HCT116 (cell line): ENCODE measurements at regions not wholly inside any gene's neighbourhood (a gene's known extent, or its start where the extent isn't known, plus 50 kb on each side); places are given as distances from the start of the nearest gene placed in this dataset.

Source experiments
- ATAC-seq: fragments of 200-7000 bp; cut with Tn5 transposase; 2 replicates; pipeline ENCODE4 v1.9.1; 2020; ENCODE audit warnings: mild to moderate bottlenecking, moderate library complexity
- BruUV-seq: library from RNA; stranded (reverse); fragments of 400-500 nt; replicated peaks from 2 replicates; lab custom pipeline; 2021; lab: Mats Ljungman, UMichigan
- CTCF ChIA-PET: fragments of 300-600 bp; sonication (Branson Sonifier 250); formaldehyde crosslinking; loops from one replicate; lab custom pipeline; 2021; ENCODE audit warnings: antibody characterized with exemption; lab: Charles Lee
- POLR2A ChIA-PET: fragments of 300-600, 350-600 bp; sonication (Branson Sonifier 250); formaldehyde crosslinking; loops from one replicate; lab custom pipeline; 2021; ENCODE audit warnings: antibody characterized with exemption; lab: Charles Lee
- RAD21 ChIA-PET, 2 experiments: fragments of 300-600 bp; sonication (Branson Sonifier 250); formaldehyde crosslinking; loops; one replicate each; lab custom pipeline; 2023; ENCODE audit warnings: low total read pairs in 2 of 2; ENCODE audit not compliant: uncharacterized antibody in 2 of 2, unreplicated experiment in 2 of 2, low non-redundant PET in 1 of 2; lab: Charles Lee
- DNase-seq: peaks from one replicate; pipeline ENCODE4 v3.0.0-alpha.2; 2010; ENCODE audit warnings: low read depth, low spot score
- H2AFZ ChIP-seq: fragments of 200-600 bp; shearing (Covaris generic), sonication (generic); 2 replicates; pipeline ENCODE4 v1.6.1; 2017; ENCODE audit warnings: low read depth, mixed run types, mixed read lengths, antibody characterized with exemption, low read length; ENCODE audit not compliant: poor library complexity, severe bottlenecking
- H3K27ac ChIP-seq: 2 replicates; pipeline ENCODE4 v1.5.1; 2012; ENCODE audit warnings: low read depth, low read length
- H3K27me3 ChIP-seq: fragments of 200-600 bp; sonication (generic); 2 replicates; pipeline ENCODE4 v1.6.1; 2016; ENCODE audit warnings: mixed run types, low read length, mixed read lengths; ENCODE audit not compliant: insufficient read depth
- H3K36me3 ChIP-seq, 2 experiments: fragments of 200-500 bp in 1 of 2; fragments of 200-600 bp in 1 of 2; sonication (Bioruptor generic) in 1 of 2; sonication (generic) in 1 of 2; 2 replicates each; pipeline versions ENCODE4 v1.5.1 to v1.6.1; 2014 to 2016; ENCODE audit warnings: low read length in 2 of 2, inconsistent platforms in 1 of 2, mixed read lengths in 1 of 2, mixed run types in 1 of 2; ENCODE audit not compliant: insufficient read depth in 2 of 2, control insufficient read depth in 1 of 2
- H3K4me1 ChIP-seq, 2 experiments: fragments of 200-600 bp in 1 of 2; sonication (generic) in 1 of 2; 2 replicates each; pipeline versions ENCODE4 v1.5.1 to v1.6.1; 2012 to 2017; ENCODE audit warnings: low read length in 2 of 2, inconsistent platforms in 1 of 2, mild to moderate bottlenecking in 1 of 2, mixed read lengths in 1 of 2, mixed run types in 1 of 2, moderate library complexity in 1 of 2; ENCODE audit not compliant: insufficient read depth in 2 of 2, control insufficient read depth in 1 of 2
- H3K4me2 ChIP-seq: fragments of 200-600 bp; sonication (generic); 2 replicates; pipeline ENCODE4 v1.6.1; 2017; ENCODE audit warnings: mixed run types, low read length, mixed read lengths
- H3K4me3 ChIP-seq, 2 experiments: fragments of 200-600 bp in 1 of 2; sonication (generic) in 1 of 2; replicated peaks in 1 of 2; 2 replicates each; pipeline ENCODE4 v1.5.1; 2011 to 2016; ENCODE audit warnings: low read length in 2 of 2, control low read depth in 1 of 2, low read depth in 1 of 2, mild to moderate bottlenecking in 1 of 2, mixed read lengths in 1 of 2, mixed run types in 1 of 2
- H3K79me2 ChIP-seq: fragments of 200-600 bp; sonication (generic); 2 replicates; pipeline ENCODE4 v1.6.1; 2017; ENCODE audit warnings: mild to moderate bottlenecking, mixed run types, low read length, moderate library complexity, mixed read lengths; ENCODE audit not compliant: insufficient read depth
- H3K9ac ChIP-seq: fragments of 200-600 bp; sonication (generic); 2 replicates; pipeline ENCODE4 v1.6.1; 2016; ENCODE audit warnings: low read length, mixed read lengths
- H3K9me2 ChIP-seq: fragments of 200-600 bp; sonication (generic), shearing (Covaris generic); 2 replicates; pipeline ENCODE4 v1.6.1; 2017; ENCODE audit warnings: mixed run types, mild to moderate bottlenecking, moderate library complexity; ENCODE audit not compliant: insufficient read depth
- H3K9me3 ChIP-seq, 2 experiments: fragments of 200-500 bp in 1 of 2; fragments of 200-600 bp in 1 of 2; sonication (Bioruptor generic) in 1 of 2; sonication (generic) in 1 of 2; 2 replicates each; pipeline ENCODE4 v1.6.1; 2014 to 2017; ENCODE audit warnings: low read length in 2 of 2, mixed read lengths in 2 of 2, inconsistent platforms in 1 of 2, low read depth in 1 of 2, mild to moderate bottlenecking in 1 of 2, mixed run types in 1 of 2, moderate library complexity in 1 of 2; ENCODE audit not compliant: control insufficient read depth in 1 of 2, insufficient read depth in 1 of 2
- H4K20me1 ChIP-seq: fragments of 200-600 bp; sonication (generic), shearing (Covaris generic); 2 replicates; pipeline ENCODE4 v1.6.1; 2017; ENCODE audit warnings: mixed run types, mild to moderate bottlenecking, moderate library complexity; ENCODE audit not compliant: insufficient read depth
- CBX3 ChIP-seq: IDR thresholded peaks from 2 replicates; pipeline ENCODE4 v1.6.1; 2012; ENCODE audit warnings: low read depth
- CEBPB ChIP-seq: IDR thresholded peaks from 2 replicates; pipeline ENCODE4 v1.6.1; 2012; ENCODE audit warnings: low read depth
- EZH2phosphoT487 ChIP-seq: fragments of 200-600 bp; IDR thresholded peaks from 2 replicates; pipeline ENCODE4 v1.6.1; 2018; ENCODE audit warnings: antibody characterized with exemption, borderline replicate concordance
- JUND ChIP-seq: IDR thresholded peaks from 2 replicates; pipeline ENCODE4 v1.6.1; 2012
- POLR2A ChIP-seq: IDR thresholded peaks from 2 replicates; pipeline ENCODE4 v1.7.0; 2011; ENCODE audit warnings: borderline replicate concordance; ENCODE audit not compliant: insufficient read depth, insufficient read length; ENCODE audit errors: extremely low read depth
- SIN3A ChIP-seq: IDR thresholded peaks from 2 replicates; pipeline ENCODE4 v1.6.1; 2012; ENCODE audit warnings: low read depth
- SRF ChIP-seq: IDR thresholded peaks from 2 replicates; pipeline ENCODE4 v1.6.1; 2012; ENCODE audit warnings: low read depth
- TCF7L2 ChIP-seq: IDR thresholded peaks from 2 replicates; pipeline ENCODE4 v1.7.0; 2011; ENCODE audit warnings: borderline replicate concordance, inconsistent platforms; ENCODE audit not compliant: insufficient read depth, insufficient read length; ENCODE audit errors: extremely low read depth
- YY1 ChIP-seq: IDR thresholded peaks from 2 replicates; pipeline ENCODE4 v1.6.1; 2011; ENCODE audit warnings: low read length, low read depth, moderate library complexity, mild to moderate bottlenecking; ENCODE audit not compliant: insufficient replicate concordance; ENCODE audit errors: extremely low read depth
- ZFX ChIP-seq: fragments of 450-650 bp; IDR thresholded peaks from 2 replicates; pipeline ENCODE4 v1.6.1; 2017
- intact Hi-C: fragments of 100-400 bp; cut with micrococcal nuclease; formaldehyde crosslinking; loops from 2 replicates; pipeline ENCODE4 v1.10.0; 2022
- TF ChIP-seq, protein P1 (sequence below), 3 experiments: fragments of 200-600 bp in 1 of 3; sonication (generic) in 1 of 3; IDR thresholded peaks in 2 of 3; conservative IDR thresholded peaks in 1 of 3; 2 replicates each; pipeline ENCODE4 v1.5.1; 2012 to 2017; ENCODE audit warnings: low read depth in 2 of 3, low read length in 2 of 3, antibody characterized with exemption in 1 of 3, borderline replicate concordance in 1 of 3, control low read depth in 1 of 3, mild to moderate bottlenecking in 1 of 3, mixed read lengths in 1 of 3, mixed run types in 1 of 3, moderate library complexity in 1 of 3; ENCODE audit not compliant: insufficient read depth in 1 of 3
- TF ChIP-seq, protein P2 (sequence below): IDR thresholded peaks from 2 replicates; pipeline ENCODE4 v1.6.1; 2012
- TF ChIP-seq, protein P3 (sequence below): IDR thresholded peaks from 2 replicates; pipeline ENCODE4 v1.6.1; 2012; ENCODE audit warnings: low read depth
- TF ChIP-seq, protein P4 (sequence below): IDR thresholded peaks from 2 replicates; pipeline ENCODE4 v1.6.1; 2012

DNA sequence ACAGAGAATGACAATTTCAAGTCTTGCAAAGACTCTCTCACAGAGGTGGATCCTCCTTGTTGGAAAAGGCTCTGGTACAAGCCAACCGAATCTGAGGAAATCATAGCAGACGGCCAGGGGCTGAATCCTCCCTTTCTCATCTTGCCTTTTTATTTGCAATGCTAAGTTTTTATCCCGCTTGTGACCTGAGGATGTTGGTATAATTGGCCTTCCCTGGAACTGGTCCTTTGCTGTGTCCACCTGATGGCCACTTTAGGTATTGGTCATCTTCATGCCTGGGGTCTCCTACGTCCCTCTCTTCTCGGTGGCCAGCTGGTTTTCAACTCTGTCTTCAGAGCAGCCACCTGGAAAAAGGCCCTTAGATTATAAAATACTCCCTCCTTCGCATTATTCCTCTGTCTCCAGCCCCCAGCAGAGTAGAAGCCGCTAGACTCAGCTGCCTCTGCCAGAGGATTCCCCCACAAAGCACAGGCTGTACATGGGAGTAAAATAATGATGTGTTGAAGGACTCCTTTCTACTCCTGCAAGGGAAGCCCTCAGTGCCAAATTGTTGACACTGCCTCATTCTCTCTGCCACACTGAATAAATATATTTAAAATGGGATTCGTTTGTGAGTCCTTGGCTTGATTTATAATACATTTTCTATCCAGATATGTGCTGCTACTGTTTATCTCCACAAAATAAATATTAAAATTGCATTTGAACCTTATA is 208.9 kb upstream of the CFAP20DC start:
- CTCF ChIA-PET = interaction anchor here (1.4 kb wide), 1 partner anchor 55 kb away, joined by 4 read pairs; no protein-coding TSS in a partner anchor
- Histone ChIP-seq H3K27me3 (peaks cover 10% of the 10 kb centered on the region; the same call in 1 of the 2 replicates), H3K9me2 (no peaks in the 10 kb centered on the region), H3K4me3 (no peak overlapping the region), H3K9me3 (no peaks in the 10 kb centered on the region), H3K79me2 (no peaks in the 10 kb centered on the region), H2AFZ (no peak overlapping the region), H3K4me2 (no peak overlapping the region), H4K20me1 (no peaks in the 10 kb centered on the region), H3K9ac (no peak overlapping the region), H3K4me1 (no peaks in the 10 kb centered on the region), H3K36me3 (no peaks in the 10 kb centered on the region), H3K27ac (no peak overlapping the region)
- POLR2A ChIA-PET = no interaction called here
- no TSS peak for BruUV-seq
- DNase-seq (no peak), ATAC-seq (no peak)
- TF ChIP-seq CEBPB (no peak), POLR2A (no peak), YY1 (no peak), SIN3A (no peak)
- TF ChIP-seq, protein P1, sequence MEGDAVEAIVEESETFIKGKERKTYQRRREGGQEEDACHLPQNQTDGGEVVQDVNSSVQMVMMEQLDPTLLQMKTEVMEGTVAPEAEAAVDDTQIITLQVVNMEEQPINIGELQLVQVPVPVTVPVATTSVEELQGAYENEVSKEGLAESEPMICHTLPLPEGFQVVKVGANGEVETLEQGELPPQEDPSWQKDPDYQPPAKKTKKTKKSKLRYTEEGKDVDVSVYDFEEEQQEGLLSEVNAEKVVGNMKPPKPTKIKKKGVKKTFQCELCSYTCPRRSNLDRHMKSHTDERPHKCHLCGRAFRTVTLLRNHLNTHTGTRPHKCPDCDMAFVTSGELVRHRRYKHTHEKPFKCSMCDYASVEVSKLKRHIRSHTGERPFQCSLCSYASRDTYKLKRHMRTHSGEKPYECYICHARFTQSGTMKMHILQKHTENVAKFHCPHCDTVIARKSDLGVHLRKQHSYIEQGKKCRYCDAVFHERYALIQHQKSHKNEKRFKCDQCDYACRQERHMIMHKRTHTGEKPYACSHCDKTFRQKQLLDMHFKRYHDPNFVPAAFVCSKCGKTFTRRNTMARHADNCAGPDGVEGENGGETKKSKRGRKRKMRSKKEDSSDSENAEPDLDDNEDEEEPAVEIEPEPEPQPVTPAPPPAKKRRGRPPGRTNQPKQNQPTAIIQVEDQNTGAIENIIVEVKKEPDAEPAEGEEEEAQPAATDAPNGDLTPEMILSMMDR (IDR thresholded peaks at IDR 0.05 in 2 of 3, conservative IDR thresholded peaks at IDR 0.05 in 1 of 3; ENCODE audit: borderline replicate concordance in 1 of 3, insufficient read depth in 1 of 3, low read depth in 2 of 3, low read length in 2 of 3) = peak in 2 of 3 experiments; percentile 17 to 23; a peak in 1 of 6 replicates
- TF ChIP-seq, protein P2, sequence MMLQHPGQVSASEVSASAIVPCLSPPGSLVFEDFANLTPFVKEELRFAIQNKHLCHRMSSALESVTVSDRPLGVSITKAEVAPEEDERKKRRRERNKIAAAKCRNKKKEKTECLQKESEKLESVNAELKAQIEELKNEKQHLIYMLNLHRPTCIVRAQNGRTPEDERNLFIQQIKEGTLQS = no peak
- intact Hi-C loops = no loop called here
- RAD21 ChIA-PET = no interaction called here

DNA sequence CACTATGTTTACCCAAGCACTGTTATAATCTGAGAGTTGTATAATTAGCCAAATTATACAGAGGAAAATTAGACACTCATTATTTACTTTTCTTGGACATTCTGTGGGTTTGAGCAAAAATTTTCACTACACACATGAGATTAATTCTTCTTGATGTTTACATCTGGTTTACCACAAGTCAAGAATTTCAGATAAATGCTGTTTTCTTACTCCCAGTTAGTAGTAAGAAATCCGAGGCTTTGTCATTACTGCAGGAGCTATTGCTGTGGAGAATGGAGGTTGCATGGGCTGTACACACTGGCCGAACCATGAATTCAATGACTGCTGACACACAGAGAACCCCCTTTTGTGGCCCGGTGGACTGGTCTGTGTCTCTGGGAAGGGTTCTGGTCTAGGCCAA is 207.7 kb upstream of the CFAP20DC start:
- Histone ChIP-seq H3K4me2 (no peak overlapping the region), H2AFZ (no peak overlapping the region), H3K36me3 (no peaks in the 10 kb centered on the region), H3K9me2 (no peaks in the 10 kb centered on the region), H3K27me3 (peaks cover 10% of the 10 kb centered on the region; the same call in 1 of the 2 replicates), H3K9me3 (no peaks in the 10 kb centered on the region), H3K4me3 (no peak overlapping the region), H3K79me2 (no peaks in the 10 kb centered on the region), H3K4me1 (no peaks in the 10 kb centered on the region), H3K9ac (no peak overlapping the region), H4K20me1 (no peaks in the 10 kb centered on the region), H3K27ac (no peak overlapping the region)
- intact Hi-C loops = no loop called here
- POLR2A ChIA-PET = no interaction called here
- CTCF ChIA-PET = no interaction called here
- BruUV-seq = no TSS peak
- ATAC-seq (no peak), DNase-seq (no peak)
- RAD21 ChIA-PET = no interaction called here
- TF ChIP-seq YY1 (no peak), CBX3 (no peak), EZH2phosphoT487 (no peak), TCF7L2 (no peak), ZFX (no peak), JUND (no peak), SRF (no peak), POLR2A (no peak)
- TF ChIP-seq, protein P3, sequence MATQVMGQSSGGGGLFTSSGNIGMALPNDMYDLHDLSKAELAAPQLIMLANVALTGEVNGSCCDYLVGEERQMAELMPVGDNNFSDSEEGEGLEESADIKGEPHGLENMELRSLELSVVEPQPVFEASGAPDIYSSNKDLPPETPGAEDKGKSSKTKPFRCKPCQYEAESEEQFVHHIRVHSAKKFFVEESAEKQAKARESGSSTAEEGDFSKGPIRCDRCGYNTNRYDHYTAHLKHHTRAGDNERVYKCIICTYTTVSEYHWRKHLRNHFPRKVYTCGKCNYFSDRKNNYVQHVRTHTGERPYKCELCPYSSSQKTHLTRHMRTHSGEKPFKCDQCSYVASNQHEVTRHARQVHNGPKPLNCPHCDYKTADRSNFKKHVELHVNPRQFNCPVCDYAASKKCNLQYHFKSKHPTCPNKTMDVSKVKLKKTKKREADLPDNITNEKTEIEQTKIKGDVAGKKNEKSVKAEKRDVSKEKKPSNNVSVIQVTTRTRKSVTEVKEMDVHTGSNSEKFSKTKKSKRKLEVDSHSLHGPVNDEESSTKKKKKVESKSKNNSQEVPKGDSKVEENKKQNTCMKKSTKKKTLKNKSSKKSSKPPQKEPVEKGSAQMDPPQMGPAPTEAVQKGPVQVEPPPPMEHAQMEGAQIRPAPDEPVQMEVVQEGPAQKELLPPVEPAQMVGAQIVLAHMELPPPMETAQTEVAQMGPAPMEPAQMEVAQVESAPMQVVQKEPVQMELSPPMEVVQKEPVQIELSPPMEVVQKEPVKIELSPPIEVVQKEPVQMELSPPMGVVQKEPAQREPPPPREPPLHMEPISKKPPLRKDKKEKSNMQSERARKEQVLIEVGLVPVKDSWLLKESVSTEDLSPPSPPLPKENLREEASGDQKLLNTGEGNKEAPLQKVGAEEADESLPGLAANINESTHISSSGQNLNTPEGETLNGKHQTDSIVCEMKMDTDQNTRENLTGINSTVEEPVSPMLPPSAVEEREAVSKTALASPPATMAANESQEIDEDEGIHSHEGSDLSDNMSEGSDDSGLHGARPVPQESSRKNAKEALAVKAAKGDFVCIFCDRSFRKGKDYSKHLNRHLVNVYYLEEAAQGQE = no peak
- TF ChIP-seq, protein P4, sequence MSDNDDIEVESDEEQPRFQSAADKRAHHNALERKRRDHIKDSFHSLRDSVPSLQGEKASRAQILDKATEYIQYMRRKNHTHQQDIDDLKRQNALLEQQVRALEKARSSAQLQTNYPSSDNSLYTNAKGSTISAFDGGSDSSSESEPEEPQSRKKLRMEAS = no peak
